AG04449 (cell line): ENCODE measurements at regions not wholly inside any gene's neighbourhood (a gene's known extent, or its start where the extent isn't known, plus 50 kb on each side); places are given as distances from the start of the nearest gene placed in this dataset.

Experiments used
- CTCF ChIA-PET: fragments of 350-600 bp; formaldehyde crosslinking; extraction: SDS; loops from one replicate; lab custom pipeline; 2021; ENCODE audit warnings: antibody characterized with exemption; lab: Yijun Ruan, JAX
- POLR2A ChIA-PET: fragments of 400-600, 350-600 bp; formaldehyde crosslinking; extraction: SDS; loops from one replicate; lab custom pipeline; 2020; ENCODE audit warnings: antibody characterized with exemption, inconsistent platforms; lab: Yijun Ruan, JAX
- DNase-seq: peaks from one replicate; pipeline ENCODE4 v3.0.0-alpha.2; 2010; ENCODE audit warnings: low read depth, low spot score
- H3K4me3 ChIP-seq: 2 replicates; pipeline ENCODE4 v1.5.1; 2011; ENCODE audit warnings: low read depth, mild to moderate bottlenecking, control low read depth, low read length
- CTCF ChIP-seq: IDR thresholded peaks from one replicate; pipeline ENCODE4 v1.5.1; 2011; ENCODE audit warnings: mild to moderate bottlenecking, moderate library complexity, low read length, control low read depth, inconsistent platforms; ENCODE audit not compliant: insufficient read depth; ENCODE audit errors: missing control alignments

- DNase-seq, result no peak
- no peak for TF ChIP-seq CTCF
- ChIA-PET POLR2A (interaction anchor here (0.7 kb wide), 1 partner anchor 97 kb away, joined by 3 read pairs; no protein-coding TSS in a partner anchor), CTCF (interaction anchor here (0.9 to 11.8 kb wide), 2 partner anchors 9 to 11 kb away, joined by 3 to 155 read pairs; no protein-coding TSS in a partner anchor)
- no peak overlapping the region for H3K4me3 ChIP-seq
Observed at GRCh38 chr3:43865351-43865750, 174.6 kb downstream of the ABHD5 start.

- no peak for DNase-seq
- H3K4me3 ChIP-seq, result no peak overlapping the region
- ChIA-PET POLR2A (interaction anchor here (0.9 to 2.4 kb wide), 6 partner anchors 8 to 130 kb away, joined by 3 to 14 read pairs (median 8); no protein-coding TSS in a partner anchor), CTCF (interaction anchor here (1.6 to 11.8 kb wide), 2 partner anchors 11 to 74 kb away, joined by 3 to 155 read pairs; no protein-coding TSS in a partner anchor)
- TF ChIP-seq CTCF, result no peak
Observed at GRCh38 chr3:43865887-43866528, 175.3 kb downstream of the ABHD5 start.

GRCh38 chr3:43866529-43867353 lies 176.0 kb downstream of the ABHD5 start:
- ChIA-PET CTCF (interaction anchor here (1.6 to 11.8 kb wide), 2 partner anchors 12 to 75 kb away, joined by 3 to 155 read pairs; no protein-coding TSS in a partner anchor), POLR2A (interaction anchor here (0.9 to 2.4 kb wide), 6 partner anchors 9 to 129 kb away, joined by 3 to 14 read pairs (median 8); no protein-coding TSS in a partner anchor)
- no peak overlapping the region for H3K4me3 ChIP-seq
- DNase-seq, result peak; percentile 97
- no peak for TF ChIP-seq CTCF

GRCh38 chr3:43867436-43868072 lies 176.8 kb downstream of the ABHD5 start:
- ChIA-PET CTCF (interaction anchor here (1.6 to 11.8 kb wide), 2 partner anchors 13 to 75 kb away, joined by 3 to 155 read pairs; no protein-coding TSS in a partner anchor), POLR2A (interaction anchor here (0.5 to 2.4 kb wide), 4 partner anchors 10 to 288 kb away, joined by 4 to 14 read pairs (median 12); no protein-coding TSS in a partner anchor)
- no peak for TF ChIP-seq CTCF
- DNase-seq, result peak; percentile 80
- no peak overlapping the region for H3K4me3 ChIP-seq

GRCh38 chr3:43869491-43869890 lies 178.8 kb downstream of the ABHD5 start:
- TF ChIP-seq CTCF, result no peak
- no peak overlapping the region for H3K4me3 ChIP-seq
- DNase-seq, result no peak
- POLR2A ChIA-PET, result no interaction called here
- CTCF ChIA-PET, result interaction anchor here (1.3 to 11.8 kb wide), 3 partner anchors 9 to 100 kb away, joined by 4 to 155 read pairs (median 7); no protein-coding TSS in a partner anchor
